ENCODE measurements at regions not wholly inside any gene's neighbourhood (a gene's known extent, or its start where the extent isn't known, plus 50 kb on each side); places are given as distances from the start of the nearest gene placed in this dataset.

GRCh38 chr3:10703875-10704274 is 112.2 kb upstream of the SLC6A11 start:
- CTCF ChIA-PET: interaction anchor here (1.0 kb wide), 2 partner anchors 280 to 285 kb away, joined by 3 to 4 read pairs; no protein-coding TSS in a partner anchor
- Histone ChIP-seq H3K4me3 (replicated peaks in 1 of 2; ENCODE audit: low read depth in 1 of 2, low read length in 2 of 2) (no peak overlapping the region), H3K27ac (ENCODE audit: low read depth, low read length) (no peak overlapping the region), H3K9ac (ENCODE audit: low read length) (no peak overlapping the region), H3K36me3 (ENCODE audit: control insufficient read depth in 1 of 2, insufficient read depth in 2 of 2, low read length in 2 of 2) (no peaks in the 10 kb centered on the region), H4K20me1 (ENCODE audit: insufficient read depth) (no peaks in the 10 kb centered on the region), H3K4me1 (ENCODE audit: control insufficient read depth in 1 of 2, insufficient read depth in 2 of 2, low read length in 2 of 2) (peaks cover 0 to 13% of the 10 kb centered on the region in 2 experiments; a peak in 3 of 4 replicates), H3K9me3 (ENCODE audit: control insufficient read depth in 1 of 2, insufficient read depth in 1 of 2, low read depth in 1 of 2, low read length in 2 of 2) (no peaks in the 10 kb centered on the region), H2AFZ (ENCODE audit: low read depth, low read length, poor library complexity, severe bottlenecking) (peak overlapping the region; percentile 40), H3K9me2 (ENCODE audit: insufficient read depth) (no peaks in the 10 kb centered on the region), H3K4me2 (ENCODE audit: low read length) (peak overlapping the region; percentile 63; the same call in 1 of the 2 replicates), H3K79me2 (ENCODE audit: insufficient read depth, low read length) (no peaks in the 10 kb centered on the region), H3K27me3 (ENCODE audit: insufficient read depth, low read length) (no peaks in the 10 kb centered on the region)
- intact Hi-C loops (cut with micrococcal nuclease): loop anchor here (5.0 to 10.0 kb wide), 3 partner anchors 189 to 362 kb away; no protein-coding TSS in a partner anchor
- peak; percentile 38 for DNase-seq (ENCODE audit: low read depth, low spot score)
- RAD21 ChIA-PET (ENCODE audit: low non-redundant PET in 1 of 2, low total read pairs in 2 of 2, uncharacterized antibody in 2 of 2, unreplicated experiment in 2 of 2): no interaction called here
- POLR2A ChIA-PET: no interaction called here
- ATAC-seq: peak; percentile 65
- no TSS peak for BruUV-seq (replicated peaks)
- TF ChIP-seq ELF1 (IDR thresholded peaks at IDR 0.05; ENCODE audit: borderline replicate concordance, low read depth): no peak
- TF ChIP-seq CTCF (IDR thresholded peaks at IDR 0.05 in 2 of 3, conservative IDR thresholded peaks at IDR 0.05 in 1 of 3; ENCODE audit: borderline replicate concordance in 1 of 3, insufficient read depth in 1 of 3, low read depth in 2 of 3, low read length in 2 of 3): peak; percentile 46 to 63 (median 62); a peak in 5 of 6 replicates
- no peak for TF ChIP-seq POLR2A (IDR thresholded peaks at IDR 0.05; ENCODE audit: borderline replicate concordance, extremely low read depth, insufficient read depth, insufficient read length)
- TF ChIP-seq FOSL1 (IDR thresholded peaks at IDR 0.05; ENCODE audit: low read depth): no peak
- TF ChIP-seq RAD21 (IDR thresholded peaks at IDR 0.05; ENCODE audit: low read depth): peak; percentile 77
- no peak for TF ChIP-seq EZH2 (IDR thresholded peaks at IDR 0.05)

- Histone ChIP-seq H3K9ac (ENCODE audit: low read length) (no peak overlapping the region), H3K9me2 (ENCODE audit: insufficient read depth) (no peaks in the 10 kb centered on the region), H2AFZ (ENCODE audit: low read depth, low read length, poor library complexity, severe bottlenecking) (no peak overlapping the region), H4K20me1 (ENCODE audit: insufficient read depth) (no peaks in the 10 kb centered on the region), H3K27ac (ENCODE audit: low read depth, low read length) (no peak overlapping the region), H3K4me2 (ENCODE audit: low read length) (no peak overlapping the region), H3K36me3 (ENCODE audit: control insufficient read depth in 1 of 2, insufficient read depth in 2 of 2, low read length in 2 of 2) (no peaks in the 10 kb centered on the region), H3K4me1 (ENCODE audit: control insufficient read depth in 1 of 2, insufficient read depth in 2 of 2, low read length in 2 of 2) (peaks cover 0 to 13% of the 10 kb centered on the region in 2 experiments; a peak in 3 of 4 replicates), H3K4me3 (replicated peaks in 1 of 2; ENCODE audit: low read depth in 1 of 2, low read length in 2 of 2) (no peak overlapping the region), H3K27me3 (ENCODE audit: insufficient read depth, low read length) (no peaks in the 10 kb centered on the region), H3K79me2 (ENCODE audit: insufficient read depth, low read length) (no peaks in the 10 kb centered on the region), H3K9me3 (ENCODE audit: control insufficient read depth in 1 of 2, insufficient read depth in 1 of 2, low read depth in 1 of 2, low read length in 2 of 2) (no peaks in the 10 kb centered on the region)
- ATAC-seq: no peak
- no peak for DNase-seq (ENCODE audit: low read depth, low spot score)
- CTCF ChIA-PET: interaction anchor here (1.0 kb wide), 1 partner anchor 288 kb away, joined by 4 read pairs; no protein-coding TSS in a partner anchor
- intact Hi-C loops (cut with micrococcal nuclease): loop anchor here (10.0 kb wide), 2 partner anchors 191 to 281 kb away; no protein-coding TSS in a partner anchor
- no TSS peak for BruUV-seq (replicated peaks)
- RAD21 ChIA-PET (ENCODE audit: low non-redundant PET in 1 of 2, low total read pairs in 2 of 2, uncharacterized antibody in 2 of 2, unreplicated experiment in 2 of 2): no interaction called here
- TF ChIP-seq CTCF (IDR thresholded peaks at IDR 0.05 in 2 of 3, conservative IDR thresholded peaks at IDR 0.05 in 1 of 3; ENCODE audit: borderline replicate concordance in 1 of 3, insufficient read depth in 1 of 3, low read depth in 2 of 3, low read length in 2 of 3) (peak; percentile 24 to 31 (median 26); a peak in 2 of 6 replicates), TCF7L2 (IDR thresholded peaks at IDR 0.05; ENCODE audit: borderline replicate concordance, extremely low read depth, insufficient read depth, insufficient read length) (no peak), RAD21 (IDR thresholded peaks at IDR 0.05; ENCODE audit: low read depth) (peak; percentile 58)
- POLR2A ChIA-PET: no interaction called here
These were observed 109.8 kb upstream of the SLC6A11 start for GRCh38 chr3:10706156-10706739.

All from HCT116 (cell line).